Colonic mucosa (tissue), 4 donors: ENCODE measurements at regions not wholly inside any gene's neighbourhood (a gene's known extent, or its start where the extent isn't known, plus 50 kb on each side); places are given as distances from the start of the nearest gene placed in this dataset.

Experiments used
- DNase-seq: peaks from one replicate; pipeline ENCODE4 v3.0.0-alpha.2; 2020
- H3K27ac ChIP-seq: fragments of 200-600 bp; one replicate; pipeline ENCODE4 v1.8.0; 2021
- H3K27me3 ChIP-seq: fragments of 200-600 bp; one replicate; pipeline ENCODE4 v1.8.0; 2021
- H3K36me3 ChIP-seq: fragments of 200-600 bp; one replicate; pipeline ENCODE4 v1.8.0; 2021
- H3K4me1 ChIP-seq: fragments of 200-600 bp; one replicate; pipeline ENCODE4 v1.8.0; 2021; ENCODE audit warnings: mild to moderate bottlenecking
- H3K4me3 ChIP-seq: fragments of 200-600 bp; one replicate; pipeline ENCODE4 v1.8.0; 2021
- H3K9ac ChIP-seq, 2 donors: one replicate each; pipeline ENCODE4 v1.7.0; 2013; ENCODE audit warnings: control low read depth in 2 of 2, low read depth in 2 of 2, low read length in 2 of 2
- H3K9me3 ChIP-seq: fragments of 200-600 bp; one replicate; pipeline ENCODE4 v1.8.0; 2021
- intact Hi-C: fragments of 100-400 bp; cut with DNase I; formaldehyde crosslinking; loops from one replicate; pipeline ENCODE4 v1.14.1; 2022
- TF ChIP-seq, protein P1 (sequence below): fragments of 200-600 bp; IDR thresholded peaks from one replicate; pipeline ENCODE4 v1.8.0; 2022; ENCODE audit warnings: antibody characterized with exemption, mild to moderate bottlenecking
- donor health status: healthy.
- donor health status: DM: no; HTN: no; CAD: no.
- donor health status: DM: no; HTN: no; CAD: no.

DNA sequence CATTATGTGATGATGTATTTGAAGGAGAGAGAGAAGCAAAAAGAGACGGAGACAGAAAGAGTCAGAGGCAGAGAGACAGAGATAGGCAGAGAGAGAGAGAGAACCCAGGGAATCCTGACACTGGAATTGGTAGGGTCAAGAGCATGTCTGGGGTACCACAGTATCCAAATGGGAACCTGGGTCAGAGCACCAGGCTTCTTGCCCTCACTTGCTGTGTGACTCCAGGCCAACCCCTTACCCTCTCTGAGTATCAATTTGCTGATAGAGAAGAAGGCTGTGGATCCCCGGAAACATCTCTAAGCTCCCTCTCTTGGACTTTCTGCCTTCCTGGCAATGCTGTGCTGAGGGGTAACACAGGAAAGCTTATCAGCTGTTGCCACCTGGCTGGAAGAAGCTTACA lies 385.3 kb upstream of the SULF2 start:
- Histone ChIP-seq H3K36me3 (no peaks in the 10 kb centered on the region), H3K4me3 (no peak overlapping the region), H3K4me1 (no peaks in the 10 kb centered on the region), H3K27ac (no peak overlapping the region), H3K27me3 (no peaks in the 10 kb centered on the region), H3K9ac (no peak overlapping the region), H3K9me3 (no peaks in the 10 kb centered on the region)
- TF ChIP-seq, protein P1, sequence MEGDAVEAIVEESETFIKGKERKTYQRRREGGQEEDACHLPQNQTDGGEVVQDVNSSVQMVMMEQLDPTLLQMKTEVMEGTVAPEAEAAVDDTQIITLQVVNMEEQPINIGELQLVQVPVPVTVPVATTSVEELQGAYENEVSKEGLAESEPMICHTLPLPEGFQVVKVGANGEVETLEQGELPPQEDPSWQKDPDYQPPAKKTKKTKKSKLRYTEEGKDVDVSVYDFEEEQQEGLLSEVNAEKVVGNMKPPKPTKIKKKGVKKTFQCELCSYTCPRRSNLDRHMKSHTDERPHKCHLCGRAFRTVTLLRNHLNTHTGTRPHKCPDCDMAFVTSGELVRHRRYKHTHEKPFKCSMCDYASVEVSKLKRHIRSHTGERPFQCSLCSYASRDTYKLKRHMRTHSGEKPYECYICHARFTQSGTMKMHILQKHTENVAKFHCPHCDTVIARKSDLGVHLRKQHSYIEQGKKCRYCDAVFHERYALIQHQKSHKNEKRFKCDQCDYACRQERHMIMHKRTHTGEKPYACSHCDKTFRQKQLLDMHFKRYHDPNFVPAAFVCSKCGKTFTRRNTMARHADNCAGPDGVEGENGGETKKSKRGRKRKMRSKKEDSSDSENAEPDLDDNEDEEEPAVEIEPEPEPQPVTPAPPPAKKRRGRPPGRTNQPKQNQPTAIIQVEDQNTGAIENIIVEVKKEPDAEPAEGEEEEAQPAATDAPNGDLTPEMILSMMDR: no peak
- no peak for DNase-seq
- intact Hi-C loops: no loop called here

DNA sequence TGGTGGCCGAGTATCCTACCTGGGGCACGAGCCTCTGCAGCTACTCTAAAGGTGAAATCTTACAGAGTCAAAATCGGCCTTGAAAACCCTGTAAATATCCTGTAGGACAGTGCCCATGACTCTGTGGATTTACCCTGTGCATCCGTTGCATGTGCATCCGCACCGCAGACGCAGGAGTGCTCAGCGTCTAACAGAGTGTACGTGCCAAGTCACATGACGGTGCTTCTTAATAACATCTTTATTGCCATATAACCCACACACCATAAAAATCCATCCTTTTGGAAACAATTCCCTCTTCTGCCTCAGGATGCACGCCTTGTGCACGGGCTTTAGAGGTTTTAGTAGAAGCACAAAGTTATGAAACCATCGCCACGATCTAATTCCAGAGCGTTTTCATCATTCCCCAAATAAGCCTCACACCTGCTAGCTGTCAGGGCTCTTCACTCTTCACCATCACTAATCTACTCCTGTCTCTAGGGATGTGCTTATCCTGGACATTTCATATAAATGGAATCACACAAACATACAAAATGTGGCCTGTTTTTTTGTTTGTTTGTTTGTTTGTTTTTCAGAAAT lies 384.5 kb upstream of the SULF2 start:
- TF ChIP-seq, protein P1: no peak
- DNase-seq: no peak
- intact Hi-C loops: no loop called here
- no peak overlapping the region for H3K27ac ChIP-seq
- no peaks in the 10 kb centered on the region for H3K9me3 ChIP-seq
- H3K9ac ChIP-seq: no peak overlapping the region
- no peaks in the 10 kb centered on the region for H3K36me3 ChIP-seq
- no peaks in the 10 kb centered on the region for H3K4me1 ChIP-seq
- H3K4me3 ChIP-seq: no peak overlapping the region
- H3K27me3 ChIP-seq: no peaks in the 10 kb centered on the region

DNA sequence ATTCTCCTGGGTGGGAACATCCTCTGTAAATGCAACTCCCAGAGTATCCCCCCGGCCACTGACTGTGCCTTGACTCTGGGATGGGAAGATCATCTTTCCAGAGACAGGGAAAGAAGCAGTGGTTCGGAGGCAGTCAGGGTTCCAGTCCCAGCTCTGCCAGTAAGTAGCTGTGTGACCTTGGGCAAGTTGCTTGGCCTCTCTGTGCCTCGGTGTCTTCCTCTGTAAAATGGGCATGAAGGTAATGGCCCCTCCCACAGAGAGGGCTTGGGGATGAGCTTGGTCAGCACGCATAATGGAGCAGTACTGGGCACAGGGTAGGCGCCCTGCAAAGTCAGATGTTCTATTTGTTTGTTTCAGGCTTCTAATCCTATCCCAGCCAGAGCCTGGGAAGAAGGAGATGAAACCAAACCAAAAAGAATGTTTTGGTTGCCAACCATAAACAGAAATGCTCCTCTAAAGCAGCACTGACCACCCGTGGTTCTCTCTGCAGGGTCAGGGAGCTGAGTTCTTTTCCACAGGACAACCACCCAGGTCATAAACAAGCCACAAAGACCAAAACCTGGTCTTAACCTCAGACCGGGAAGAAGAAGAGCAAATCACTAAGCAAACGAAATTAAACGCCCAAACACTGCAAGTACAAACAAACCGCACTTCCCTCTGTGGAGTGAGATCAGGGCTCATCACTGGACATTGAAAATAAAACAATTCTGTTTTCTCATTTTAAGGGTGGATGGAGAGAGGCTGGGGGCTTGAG lies 381.0 kb upstream of the SULF2 start:
- no peaks in the 10 kb centered on the region for H3K9me3 ChIP-seq
- H3K9ac ChIP-seq: no peak overlapping the region
- no peaks in the 10 kb centered on the region for H3K4me1 ChIP-seq
- TF ChIP-seq, protein P1: no peak
- H3K27me3 ChIP-seq: no peaks in the 10 kb centered on the region
- intact Hi-C loops: no loop called here
- DNase-seq: no peak
- no peak overlapping the region for H3K27ac ChIP-seq
- H3K4me3 ChIP-seq: no peak overlapping the region
- no peaks in the 10 kb centered on the region for H3K36me3 ChIP-seq

DNA sequence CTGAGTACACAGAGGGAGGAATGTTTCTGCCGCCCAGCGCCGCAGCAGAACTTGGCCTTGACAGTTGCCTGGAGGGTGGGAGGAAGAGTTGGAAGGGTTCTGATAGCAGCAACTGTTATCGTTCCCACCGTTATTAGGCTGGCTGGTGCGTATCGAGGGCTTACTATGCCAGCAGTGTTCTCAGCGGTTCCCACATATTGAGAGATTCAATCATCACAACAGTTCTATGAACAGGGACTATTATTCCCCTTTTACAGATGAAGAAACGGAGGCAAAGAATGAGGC lies 380.1 kb upstream of the SULF2 start:
- Histone ChIP-seq H3K9ac (no peak overlapping the region), H3K27me3 (no peaks in the 10 kb centered on the region), H3K36me3 (no peaks in the 10 kb centered on the region), H3K4me3 (no peak overlapping the region), H3K4me1 (no peaks in the 10 kb centered on the region), H3K9me3 (no peaks in the 10 kb centered on the region), H3K27ac (no peak overlapping the region)
- TF ChIP-seq, protein P1: no peak
- intact Hi-C loops: no loop called here
- DNase-seq: no peak

DNA sequence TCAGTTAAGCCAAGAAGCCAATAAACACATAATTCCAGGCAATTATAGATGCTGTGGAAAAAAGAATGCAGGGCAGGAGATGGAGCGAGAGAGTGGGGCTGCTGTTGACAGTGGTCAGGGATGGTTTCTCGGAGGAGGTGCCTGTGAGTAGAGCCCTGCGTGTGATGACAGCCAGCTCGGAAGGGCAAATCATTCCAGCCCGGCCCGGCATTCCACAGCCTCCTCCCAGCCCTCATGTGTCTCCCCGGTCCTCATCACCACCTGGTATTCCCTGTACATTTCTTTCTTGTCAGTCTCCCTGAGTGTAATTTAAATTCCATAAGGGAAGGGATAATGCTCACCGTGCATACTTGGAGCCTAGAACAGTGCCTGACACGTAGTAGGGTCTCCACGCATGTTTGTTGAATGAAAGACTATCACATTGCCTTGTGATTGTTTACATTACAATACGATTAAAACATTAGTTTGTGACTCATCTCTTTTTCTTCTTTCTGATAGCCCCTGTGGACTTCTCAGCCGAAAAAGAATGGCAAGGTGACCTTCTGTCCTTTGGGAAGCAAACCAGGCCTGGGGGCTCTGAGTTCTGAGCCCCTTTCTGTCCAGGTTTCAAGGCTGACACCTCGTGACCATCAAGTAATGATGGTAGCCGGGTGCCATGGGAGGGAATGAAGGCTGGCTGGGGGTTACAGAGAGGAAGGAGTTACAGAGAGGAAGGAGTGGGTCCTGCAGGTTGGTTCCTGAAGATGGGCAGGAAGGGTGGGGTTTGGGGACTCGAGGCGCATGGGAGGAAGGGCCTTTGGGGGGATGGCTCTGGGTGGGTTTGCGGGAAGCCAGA lies 379.5 kb upstream of the SULF2 start:
- no peak overlapping the region for H3K4me3 ChIP-seq
- no peaks in the 10 kb centered on the region for H3K36me3 ChIP-seq
- H3K27ac ChIP-seq: no peak overlapping the region
- H3K4me1 ChIP-seq: no peaks in the 10 kb centered on the region
- no peaks in the 10 kb centered on the region for H3K27me3 ChIP-seq
- TF ChIP-seq, protein P1: no peak
- no peak overlapping the region for H3K9ac ChIP-seq
- no peaks in the 10 kb centered on the region for H3K9me3 ChIP-seq
- no peak for DNase-seq
- intact Hi-C loops: no loop called here
